OCI-LY1 (cell line): ENCODE measurements at regions not wholly inside any gene's neighbourhood (a gene's known extent, or its start where the extent isn't known, plus 50 kb on each side); places are given as distances from the start of the nearest gene placed in this dataset.
A peak's percentile ranks its signal among the peaks of the same experiment; 100 is the strongest.

ENCODE experiments used
- H2AFZ ChIP-seq: fragments of 200-600 bp; sonication (generic), shearing (Covaris generic); 2 replicates; pipeline ENCODE4 v1.6.0; 2014; ENCODE audit warnings: antibody characterized with exemption, mild to moderate bottlenecking, low read length
- H3F3A ChIP-seq: fragments of 200-600 bp; sonication (generic), shearing (Covaris generic); 2 replicates; pipeline ENCODE4 v1.6.0; 2014; ENCODE audit warnings: mild to moderate bottlenecking, antibody characterized with exemption, low read length, moderate library complexity; ENCODE audit not compliant: insufficient read depth
- H3K27ac ChIP-seq: fragments of 200-600 bp; sonication (generic); 2 replicates; pipeline ENCODE4 v1.5.1; 2014; ENCODE audit warnings: low read length, mixed run types, mild to moderate bottlenecking, low read depth; ENCODE audit not compliant: poor library complexity, severe bottlenecking
- H3K27me3 ChIP-seq: fragments of 200-600 bp; sonication (generic); 2 replicates; pipeline ENCODE4 v1.6.0; 2014; ENCODE audit warnings: antibody characterized with exemption, mild to moderate bottlenecking, low read length, moderate library complexity; ENCODE audit not compliant: insufficient read depth
- H3K36me3 ChIP-seq: fragments of 200-600 bp; sonication (generic); 2 replicates; pipeline ENCODE4 v1.6.1; 2014; ENCODE audit warnings: mild to moderate bottlenecking, antibody characterized with exemption, low read length, moderate library complexity, mixed read lengths; ENCODE audit not compliant: insufficient read depth
- H3K4me1 ChIP-seq: fragments of 200-600 bp; sonication (generic); 2 replicates; pipeline ENCODE4 v1.5.1; 2014; ENCODE audit warnings: mild to moderate bottlenecking, low read length, moderate library complexity; ENCODE audit not compliant: insufficient read depth, severe bottlenecking
- H3K4me2 ChIP-seq: fragments of 200-600 bp; sonication (generic), shearing (Covaris generic); 2 replicates; pipeline ENCODE4 v1.6.1; 2014; ENCODE audit warnings: low read length
- H3K4me3 ChIP-seq: fragments of 200-600 bp; sonication (generic); 2 replicates; pipeline ENCODE4 v1.5.1; 2014; ENCODE audit warnings: low read length, low read depth, mild to moderate bottlenecking, mixed read lengths; ENCODE audit not compliant: poor library complexity, severe bottlenecking
- H3K79me2 ChIP-seq: fragments of 200-600 bp; shearing (Covaris generic); 2 replicates; pipeline ENCODE4 v1.6.1; 2016; ENCODE audit warnings: mixed run types, low read length, mixed read lengths; ENCODE audit not compliant: insufficient read depth
- H3K9ac ChIP-seq: fragments of 200-600 bp; sonication (generic), shearing (Covaris generic); 2 replicates; pipeline ENCODE4 v1.6.1; 2014; ENCODE audit warnings: mild to moderate bottlenecking, low read length, mixed read lengths
- H3K9me2 ChIP-seq: fragments of 200-600 bp; sonication (generic), shearing (Covaris generic); 2 replicates; pipeline ENCODE4 v1.6.1; 2014; ENCODE audit warnings: low read depth, mild to moderate bottlenecking, low read length, mixed read lengths
- H3K9me3 ChIP-seq: fragments of 200-600 bp; shearing (Covaris generic); 2 replicates; pipeline ENCODE4 v1.6.1; 2014; ENCODE audit warnings: low read length, mixed read lengths
- H4K20me1 ChIP-seq: fragments of 200-600 bp; sonication (generic), shearing (Covaris generic); 2 replicates; pipeline ENCODE4 v1.6.0; 2016; ENCODE audit warnings: mild to moderate bottlenecking, low read length; ENCODE audit not compliant: insufficient read depth
- CTCF ChIP-seq: fragments of 200-600 bp; sonication (generic), shearing (Covaris generic); IDR thresholded peaks from 2 replicates; pipeline ENCODE4 v1.5.1; 2017; ENCODE audit warnings: mild to moderate bottlenecking, antibody characterized with exemption, low read length, moderate library complexity, mixed read lengths
- EZH2 ChIP-seq: fragments of 200-600 bp; sonication (generic), shearing (Covaris generic); IDR thresholded peaks from 2 replicates; pipeline ENCODE4 v1.8.0; 2017; ENCODE audit warnings: borderline replicate concordance, mixed run types, mild to moderate bottlenecking, antibody characterized with exemption, low read length, moderate library complexity, mixed read lengths

DNA sequence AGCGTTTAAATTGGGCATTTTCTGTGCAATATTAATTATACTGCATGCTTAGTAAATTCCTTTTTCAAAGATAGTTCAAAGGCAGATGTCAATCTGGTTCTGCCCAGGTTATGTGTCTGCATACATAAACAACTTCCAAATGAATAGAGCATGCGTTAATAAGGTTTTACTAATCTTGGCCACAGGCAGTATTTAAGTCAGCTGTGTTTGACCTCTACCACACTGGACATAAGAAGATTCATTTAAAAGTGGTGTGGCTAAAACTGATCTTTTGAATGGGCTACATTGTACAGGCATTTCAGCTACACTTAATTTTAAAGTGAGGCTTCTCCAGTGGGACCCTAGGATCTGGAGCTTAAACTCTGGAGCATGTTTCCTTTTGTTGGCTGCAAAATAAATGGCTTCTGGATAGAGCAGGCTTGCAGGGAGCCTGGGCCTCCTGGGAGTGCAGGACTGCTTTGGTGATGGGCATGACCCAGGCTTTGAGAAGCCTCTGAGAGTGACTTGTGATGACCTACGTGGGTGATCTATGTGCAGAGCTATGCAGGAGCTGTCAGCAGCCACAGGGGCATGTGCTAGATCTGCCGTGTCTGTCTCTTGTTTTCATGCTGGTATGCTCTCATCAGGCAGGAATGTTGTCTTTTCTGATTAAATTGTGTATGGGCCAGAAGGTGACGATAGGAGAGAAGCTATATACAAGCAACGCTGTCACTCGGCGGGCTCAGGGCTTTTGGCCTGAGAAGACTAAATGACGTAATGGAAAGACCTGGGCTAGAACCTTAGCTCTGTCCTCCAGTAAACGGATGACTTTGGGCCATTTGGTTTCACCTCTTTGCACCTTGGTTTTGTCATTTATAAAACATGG, 331.2 kb downstream of the QKI start:
- Histone ChIP-seq H3K79me2 (no peaks in the 10 kb centered on the region), H3K4me3 (no peak overlapping the region), H3K9ac (peak overlapping the region; percentile 33; the same call in 1 of the 2 replicates), H3K4me1 (peaks cover 32% of the 10 kb centered on the region), H3K27me3 (no peaks in the 10 kb centered on the region), H3K36me3 (peaks cover 4% of the 10 kb centered on the region; the same call in 1 of the 2 replicates), H3K4me2 (peak overlapping the region; percentile 22; the same call in 1 of the 2 replicates), H3K27ac (peak overlapping the region; percentile 57), H3F3A (no peaks in the 10 kb centered on the region), H3K9me3 (no peaks in the 10 kb centered on the region), H4K20me1 (no peaks in the 10 kb centered on the region), H2AFZ (no peak overlapping the region; the same call in 1 of the 2 replicates), H3K9me2 (no peaks in the 10 kb centered on the region)
- TF ChIP-seq EZH2 (no peak), CTCF (no peak)

GRCh38 chr6:163744256-163744925, 329.9 kb downstream of the QKI start:
- Histone ChIP-seq H3K9me2 (no peaks in the 10 kb centered on the region), H3F3A (no peaks in the 10 kb centered on the region), H3K4me2 (no peak overlapping the region), H3K4me1 (peaks cover 32% of the 10 kb centered on the region), H3K9me3 (no peaks in the 10 kb centered on the region), H3K27me3 (no peaks in the 10 kb centered on the region), H3K27ac (no peak overlapping the region), H3K36me3 (peaks cover 4% of the 10 kb centered on the region; the same call in 1 of the 2 replicates), H2AFZ (no peak overlapping the region), H3K9ac (no peak overlapping the region), H3K79me2 (no peaks in the 10 kb centered on the region), H3K4me3 (no peak overlapping the region), H4K20me1 (no peaks in the 10 kb centered on the region)
- no peak for TF ChIP-seq CTCF
- no peak for TF ChIP-seq EZH2

DNA sequence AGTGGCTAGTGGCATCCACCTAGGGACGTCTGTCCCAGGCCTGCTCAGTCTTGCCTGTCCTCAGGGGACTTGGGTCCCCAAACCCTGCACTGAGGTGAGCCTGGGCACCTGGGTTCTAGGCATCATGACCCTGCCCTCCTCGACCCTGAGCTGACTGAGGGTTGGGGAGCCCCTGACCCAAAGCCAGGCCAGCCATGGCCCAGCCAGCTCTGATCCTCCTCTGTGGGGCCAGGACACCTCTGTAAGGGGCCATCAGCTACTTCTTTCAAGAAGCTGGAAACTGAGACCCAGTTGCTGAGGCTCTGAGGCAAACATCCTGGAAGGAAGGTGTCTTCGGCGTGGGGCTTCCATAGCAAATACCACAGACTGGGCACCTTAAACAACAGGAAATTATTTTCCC, 329.3 kb downstream of the QKI start:
- TF ChIP-seq CTCF (no peak), EZH2 (no peak)
- Histone ChIP-seq H3K9me3 (no peaks in the 10 kb centered on the region), H3K4me3 (no peak overlapping the region)

More for the DNA sequence above, 329.3 kb downstream of the QKI start:
- H3K79me2 ChIP-seq = no peaks in the 10 kb centered on the region
- H3K4me2 ChIP-seq = no peak overlapping the region
- H2AFZ ChIP-seq = no peak overlapping the region
- H3K27ac ChIP-seq = no peak overlapping the region
- H3F3A ChIP-seq = no peaks in the 10 kb centered on the region
- H3K36me3 ChIP-seq = peaks cover 4% of the 10 kb centered on the region; the same call in 1 of the 2 replicates
- H3K27me3 ChIP-seq = no peaks in the 10 kb centered on the region
- peaks cover 29% of the 10 kb centered on the region for H3K4me1 ChIP-seq
- no peaks in the 10 kb centered on the region for H3K9me2 ChIP-seq
- H4K20me1 ChIP-seq = no peaks in the 10 kb centered on the region
- no peak overlapping the region for H3K9ac ChIP-seq
